Activated naive CD4-positive, alpha-beta T cell treated with Interleukin-2 at 50 U/mL for 16 hours (primary cell): ENCODE measurements at regions not wholly inside any gene's neighbourhood (a gene's known extent, or its start where the extent isn't known, plus 50 kb on each side); places are given as distances from the start of the nearest gene placed in this dataset.
"Not testable (repeated sequence)": the region's sequence is repeated elsewhere in the genome, so short reads cannot be mapped to it uniquely, and the experiment has no call there.

Experiments used
- DNase-seq: peaks from one replicate; pipeline ENCODE4 v3.0.0-alpha.2; 2020

GRCh38 chr5:163889369-163889768, 383.9 kb downstream of the MAT2B start:
- DNase-seq: no peak

GRCh38 chr5:163890261-163890660, 384.8 kb downstream of the MAT2B start:
- DNase-seq: no peak

- no peak for DNase-seq
These were observed 387.9 kb downstream of the MAT2B start for GRCh38 chr5:163893281-163893680.

- no peak for DNase-seq
These were observed 389.2 kb downstream of the MAT2B start for GRCh38 chr5:163894645-163895044.

- DNase-seq: no peak
These were observed 393.5 kb downstream of the MAT2B start for GRCh38 chr5:163898873-163899272.

- not testable (repeated sequence) for DNase-seq
These were observed 402.4 kb downstream of the MAT2B start for GRCh38 chr5:163907783-163908182.

- DNase-seq: no peak
These were observed 402.8 kb downstream of the MAT2B start for GRCh38 chr5:163908253-163908652.

GRCh38 chr5:163910226-163910625, 404.8 kb downstream of the MAT2B start:
- no peak for DNase-seq

GRCh38 chr5:163912046-163912445, 406.6 kb downstream of the MAT2B start:
- DNase-seq: no peak

- DNase-seq: no peak
These were observed 408.1 kb downstream of the MAT2B start for GRCh38 chr5:163913548-163913947.

GRCh38 chr5:163914910-163915309, 409.5 kb downstream of the MAT2B start:
- no peak for DNase-seq

GRCh38 chr5:163915481-163915961, 410.1 kb downstream of the MAT2B start:
- DNase-seq: no peak

- DNase-seq: no peak
These were observed 411.0 kb downstream of the MAT2B start for GRCh38 chr5:163916376-163916775.

GRCh38 chr5:163916861-163917260, 411.4 kb downstream of the MAT2B start:
- DNase-seq: no peak

GRCh38 chr5:163917747-163918146, 412.3 kb downstream of the MAT2B start:
- DNase-seq: no peak

GRCh38 chr5:163934990-163935389, 429.6 kb downstream of the MAT2B start:
- not testable (repeated sequence) for DNase-seq

GRCh38 chr5:163938595-163938994, 433.2 kb downstream of the MAT2B start:
- DNase-seq: no peak

GRCh38 chr5:163941079-163941478, 435.7 kb downstream of the MAT2B start:
- no peak for DNase-seq

- no peak for DNase-seq
These were observed 438.1 kb downstream of the MAT2B start for GRCh38 chr5:163943546-163943945.

GRCh38 chr5:163944738-163945137, 439.3 kb downstream of the MAT2B start:
- DNase-seq: no peak

GRCh38 chr5:163947848-163948666, 442.6 kb downstream of the MAT2B start:
- DNase-seq: no peak

GRCh38 chr5:163950248-163950647, 444.8 kb downstream of the MAT2B start:
- no peak for DNase-seq

GRCh38 chr5:163951069-163951468, 445.6 kb downstream of the MAT2B start:
- DNase-seq: no peak

- DNase-seq: no peak
These were observed 448.5 kb downstream of the MAT2B start for GRCh38 chr5:163953901-163954300.

GRCh38 chr5:163961230-163961629, 455.8 kb downstream of the MAT2B start:
- DNase-seq: not testable (repeated sequence)
